Chondrocyte (in vitro differentiated cells): ENCODE measurements at regions not wholly inside any gene's neighbourhood (a gene's known extent, or its start where the extent isn't known, plus 50 kb on each side); places are given as distances from the start of the nearest gene placed in this dataset.

Experiments
- DNase-seq: peaks from one replicate; pipeline ENCODE4 v3.0.0; 2021; ENCODE audit warnings: mixed read lengths, low spot score
- H3K27ac Mint-ChIP-seq: one replicate; pipeline ENCODE4 v1.8.0; 2021; ENCODE audit warnings: mild to moderate bottlenecking, moderate library complexity, mixed read lengths; ENCODE audit not compliant: unreplicated experiment
- H3K27me3 Mint-ChIP-seq: 2 replicates; pipeline ENCODE4 v1.8.0; 2021; ENCODE audit warnings: low read depth, mixed read lengths
- H3K36me3 Mint-ChIP-seq: 2 replicates; pipeline ENCODE4 v1.8.0; 2021; ENCODE audit warnings: low read depth, mixed read lengths
- H3K4me1 Mint-ChIP-seq: 2 replicates; pipeline ENCODE4 v1.8.0; 2021; ENCODE audit warnings: low read depth, mild to moderate bottlenecking, mixed read lengths
- H3K4me3 Mint-ChIP-seq: one replicate; pipeline ENCODE4 v1.8.0; 2021; ENCODE audit warnings: mild to moderate bottlenecking, moderate library complexity, mixed read lengths; ENCODE audit not compliant: unreplicated experiment
- H3K9me3 Mint-ChIP-seq: 2 replicates; pipeline ENCODE4 v1.8.0; 2021; ENCODE audit warnings: low read depth, mixed read lengths
- CTCF ChIP-seq: fragments of 200-600 bp; sonication (generic); IDR thresholded peaks from 2 replicates; pipeline ENCODE4 v1.5.0; 2021; ENCODE audit warnings: antibody characterized with exemption, mild to moderate bottlenecking, moderate library complexity

- Mint-ChIP-seq H3K36me3 (peaks cover 6% of the 10 kb centered on the region), H3K9me3 (peaks cover 26% of the 10 kb centered on the region), H3K4me1 (no peaks in the 10 kb centered on the region), H3K27me3 (peaks cover 4% of the 10 kb centered on the region), H3K27ac (no peak overlapping the region), H3K4me3 (no peak overlapping the region)
- no peak for DNase-seq
- TF ChIP-seq CTCF, result no peak
Observed at GRCh38 chr9:119903851-119904250, 534.6 kb upstream of the BRINP1 start.

- no peak for TF ChIP-seq CTCF
- H3K9me3 Mint-ChIP-seq, result peaks cover 19% of the 10 kb centered on the region
- peaks cover 7% of the 10 kb centered on the region for H3K27me3 Mint-ChIP-seq
- no peak overlapping the region for H3K27ac Mint-ChIP-seq
- peaks cover under 1% of the 10 kb centered on the region for H3K36me3 Mint-ChIP-seq
- H3K4me3 Mint-ChIP-seq, result no peak overlapping the region
- no peaks in the 10 kb centered on the region for H3K4me1 Mint-ChIP-seq
- DNase-seq, result no peak
Observed at GRCh38 chr9:119902611-119903010, 533.4 kb upstream of the BRINP1 start.

GRCh38 chr9:119898316-119898715 is 529.1 kb upstream of the BRINP1 start:
- H3K9me3 Mint-ChIP-seq, result peaks cover 10% of the 10 kb centered on the region
- no peak overlapping the region for H3K27ac Mint-ChIP-seq
- no peak overlapping the region for H3K4me3 Mint-ChIP-seq
- no peak for TF ChIP-seq CTCF
- peaks cover 19% of the 10 kb centered on the region for H3K27me3 Mint-ChIP-seq
- no peak for DNase-seq
- H3K36me3 Mint-ChIP-seq, result no peaks in the 10 kb centered on the region
- H3K4me1 Mint-ChIP-seq, result no peaks in the 10 kb centered on the region

GRCh38 chr9:119884438-119884837 is 515.2 kb upstream of the BRINP1 start:
- Mint-ChIP-seq H3K36me3 (no peaks in the 10 kb centered on the region), H3K27ac (no peak overlapping the region), H3K4me3 (no peak overlapping the region), H3K9me3 (no peaks in the 10 kb centered on the region), H3K27me3 (peaks cover 9% of the 10 kb centered on the region), H3K4me1 (no peaks in the 10 kb centered on the region)
- TF ChIP-seq CTCF, result no peak
- no peak for DNase-seq

- H3K36me3 Mint-ChIP-seq, result no peaks in the 10 kb centered on the region
- no peak overlapping the region for H3K4me3 Mint-ChIP-seq
- no peaks in the 10 kb centered on the region for H3K4me1 Mint-ChIP-seq
- H3K27me3 Mint-ChIP-seq, result peaks cover 11% of the 10 kb centered on the region
- no peak for TF ChIP-seq CTCF
- no peak for DNase-seq
- no peak overlapping the region for H3K27ac Mint-ChIP-seq
- H3K9me3 Mint-ChIP-seq, result no peaks in the 10 kb centered on the region
Observed at GRCh38 chr9:119881898-119882297, 512.7 kb upstream of the BRINP1 start.
